Vagina (tissue), 2 donors: ENCODE measurements at regions not wholly inside any gene's neighbourhood (a gene's known extent, or its start where the extent isn't known, plus 50 kb on each side); places are given as distances from the start of the nearest gene placed in this dataset.

ENCODE experiments used
- CTCF ChIP-seq, 3 experiments: fragments of 450-650 bp in 2 of 3; fragments of 200-600 bp in 1 of 3; sonication (generic) in 1 of 3; IDR thresholded peaks; one replicate each; pipeline ENCODE4 v1.5.1; 2017 to 2019; ENCODE audit warnings: antibody characterized with exemption in 3 of 3, mild to moderate bottlenecking in 2 of 3, moderate library complexity in 2 of 3
- POLR2AphosphoS5 ChIP-seq, 2 donors: sonication (generic); formaldehyde crosslinking; IDR thresholded peaks; one replicate each; pipeline ENCODE4 v1.9.0; 2017; ENCODE audit warnings: antibody characterized with exemption in 2 of 2, mild to moderate bottlenecking in 2 of 2, low read depth in 1 of 2; ENCODE audit not compliant: insufficient read depth in 1 of 2

- TF ChIP-seq CTCF (IDR thresholded peaks at IDR 0.05): no peak
- TF ChIP-seq POLR2AphosphoS5 (IDR thresholded peaks at IDR 0.05; ENCODE audit: insufficient read depth in 1 of 2, low read depth in 1 of 2): no peak
Measured at GRCh38 chr16:58789351-58789750, 55.2 kb upstream of the GOT2 start.
